ENCODE measurements at regions not wholly inside any gene's neighbourhood (a gene's known extent, or its start where the extent isn't known, plus 50 kb on each side); places are given as distances from the start of the nearest gene placed in this dataset.

DNA sequence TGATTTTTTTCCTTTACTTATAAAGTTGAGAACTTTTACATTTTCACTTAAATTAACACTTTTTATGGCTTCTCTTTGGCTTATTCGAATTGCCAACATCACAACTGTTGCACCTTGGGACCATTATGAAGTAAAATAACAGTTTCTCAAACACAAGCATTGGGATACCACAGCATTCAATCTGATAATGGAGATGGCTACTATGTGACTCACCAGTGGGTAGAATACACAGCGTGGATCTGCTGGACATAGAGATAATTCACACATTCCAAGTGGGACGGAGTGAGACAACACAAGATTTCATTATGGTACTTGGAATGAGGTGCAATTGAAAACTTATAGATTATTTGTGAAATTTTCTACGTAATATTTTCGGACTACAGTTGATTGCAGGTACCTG, 68.0 kb downstream of the ADAMTS1 start:
- ChIA-PET CTCF (no interaction called here), POLR2A (ENCODE audit: unreplicated experiment) (no interaction called here)
- Histone ChIP-seq H4K20me1 (ENCODE audit: low read length) (no peaks in the 10 kb centered on the region), H3K27me3 (ENCODE audit: low read length) (no peaks in the 10 kb centered on the region), H3K9me2 (replicated peaks; ENCODE audit: low read length) (0 out of 2 replicates have a peak, but pooled peaks cover 4% of the 10 kb centered on the region), H3K79me2 (ENCODE audit: low read length) (no peaks in the 10 kb centered on the region), H3K27ac (ENCODE audit: low read length) (no peak overlapping the region), H3K9me3 (ENCODE audit: low read length) (no peaks in the 10 kb centered on the region), H3K4me3 (ENCODE audit: low read length) (no peak overlapping the region), H3K9ac (ENCODE audit: low read length) (no peak overlapping the region), H3F3A (ENCODE audit: low read length, unreplicated experiment) (no peaks in the 10 kb centered on the region), H2AFZ (ENCODE audit: low read length) (no peak overlapping the region), H3K4me1 (ENCODE audit: insufficient read depth, low read length) (no peaks in the 10 kb centered on the region), H3K36me3 (ENCODE audit: low read depth, low read length) (no peaks in the 10 kb centered on the region), H3K4me2 (ENCODE audit: low read length) (no peak overlapping the region)
- TF ChIP-seq EZH2phosphoT487 (IDR thresholded peaks at IDR 0.05; ENCODE audit: borderline replicate concordance, low read length) = no peak
- TF ChIP-seq, protein P1, sequence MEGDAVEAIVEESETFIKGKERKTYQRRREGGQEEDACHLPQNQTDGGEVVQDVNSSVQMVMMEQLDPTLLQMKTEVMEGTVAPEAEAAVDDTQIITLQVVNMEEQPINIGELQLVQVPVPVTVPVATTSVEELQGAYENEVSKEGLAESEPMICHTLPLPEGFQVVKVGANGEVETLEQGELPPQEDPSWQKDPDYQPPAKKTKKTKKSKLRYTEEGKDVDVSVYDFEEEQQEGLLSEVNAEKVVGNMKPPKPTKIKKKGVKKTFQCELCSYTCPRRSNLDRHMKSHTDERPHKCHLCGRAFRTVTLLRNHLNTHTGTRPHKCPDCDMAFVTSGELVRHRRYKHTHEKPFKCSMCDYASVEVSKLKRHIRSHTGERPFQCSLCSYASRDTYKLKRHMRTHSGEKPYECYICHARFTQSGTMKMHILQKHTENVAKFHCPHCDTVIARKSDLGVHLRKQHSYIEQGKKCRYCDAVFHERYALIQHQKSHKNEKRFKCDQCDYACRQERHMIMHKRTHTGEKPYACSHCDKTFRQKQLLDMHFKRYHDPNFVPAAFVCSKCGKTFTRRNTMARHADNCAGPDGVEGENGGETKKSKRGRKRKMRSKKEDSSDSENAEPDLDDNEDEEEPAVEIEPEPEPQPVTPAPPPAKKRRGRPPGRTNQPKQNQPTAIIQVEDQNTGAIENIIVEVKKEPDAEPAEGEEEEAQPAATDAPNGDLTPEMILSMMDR (conservative IDR thresholded peaks at IDR 0.05; ENCODE audit: low read depth, low read length) = no peak
- no peak for TF ChIP-seq EZH2 (IDR thresholded peaks at IDR 0.05; ENCODE audit: low read length, unreplicated experiment)
- ATAC-seq (no peak), DNase-seq (no peak)
- no TSS peak for BruUV-seq (replicated peaks)
- intact Hi-C loops (cut with micrococcal nuclease) = no loop called here

DNA sequence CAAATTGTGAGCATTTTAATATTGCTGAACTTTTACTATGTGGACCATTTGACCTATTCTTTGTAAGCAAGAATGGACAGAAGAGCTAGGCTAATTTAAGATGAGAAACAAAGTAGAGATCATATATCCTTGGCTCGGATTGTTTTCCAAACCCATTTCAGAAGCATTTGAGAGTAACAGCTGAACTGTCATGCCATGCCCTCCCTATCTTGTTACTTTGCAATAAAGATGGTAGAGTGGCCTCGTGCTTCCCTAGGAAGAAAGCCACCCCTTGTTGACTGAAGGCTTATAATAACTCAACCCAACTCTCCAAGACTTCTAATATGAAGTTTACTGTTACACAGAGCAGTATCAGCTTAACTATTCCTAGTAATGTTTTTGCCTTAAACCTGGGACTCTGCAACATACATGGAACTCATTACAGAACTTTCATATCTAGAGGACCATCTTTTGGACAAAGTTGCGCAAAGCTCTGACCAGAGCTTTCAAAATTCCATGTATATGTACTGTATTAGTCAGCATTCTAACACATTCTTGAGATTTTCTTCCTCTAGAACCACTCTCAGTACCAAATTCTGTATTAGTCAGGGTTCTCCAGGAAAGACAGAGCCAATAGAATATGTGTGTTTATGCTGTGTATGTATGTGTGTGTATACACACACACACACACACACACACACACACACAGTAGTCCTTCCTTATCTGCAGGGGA, 68.7 kb downstream of the ADAMTS1 start:
- H3K9me2 ChIP-seq (replicated peaks; ENCODE audit: low read length) = 0 out of 2 replicates have a peak, but pooled peaks cover 4% of the 10 kb centered on the region
- H3K79me2 ChIP-seq (ENCODE audit: low read length) = no peaks in the 10 kb centered on the region
- CTCF ChIA-PET = no interaction called here
- H3K27ac ChIP-seq (ENCODE audit: low read length) = no peak overlapping the region
- H2AFZ ChIP-seq (ENCODE audit: low read length) = no peak overlapping the region
- no peak overlapping the region for H3K4me2 ChIP-seq (ENCODE audit: low read length)
- H4K20me1 ChIP-seq (ENCODE audit: low read length) = no peaks in the 10 kb centered on the region
- no peaks in the 10 kb centered on the region for H3K9me3 ChIP-seq (ENCODE audit: low read length)
- H3K27me3 ChIP-seq (ENCODE audit: low read length) = no peaks in the 10 kb centered on the region
- H3K4me1 ChIP-seq (ENCODE audit: insufficient read depth, low read length) = no peaks in the 10 kb centered on the region
- no peaks in the 10 kb centered on the region for H3K36me3 ChIP-seq (ENCODE audit: low read depth, low read length)
- no TSS peak for BruUV-seq (replicated peaks)
- peak; percentile 31 for DNase-seq
- H3F3A ChIP-seq (ENCODE audit: low read length, unreplicated experiment) = no peaks in the 10 kb centered on the region
- H3K4me3 ChIP-seq (ENCODE audit: low read length) = no peak overlapping the region
- POLR2A ChIA-PET (ENCODE audit: unreplicated experiment) = no interaction called here
- intact Hi-C loops (cut with micrococcal nuclease) = no loop called here
- H3K9ac ChIP-seq (ENCODE audit: low read length) = no peak overlapping the region
- no peak for ATAC-seq
- TF ChIP-seq, protein P1 (conservative IDR thresholded peaks at IDR 0.05; ENCODE audit: low read depth, low read length) = no peak
- TF ChIP-seq EZH2 (IDR thresholded peaks at IDR 0.05; ENCODE audit: low read length, unreplicated experiment) (no peak), EZH2phosphoT487 (IDR thresholded peaks at IDR 0.05; ENCODE audit: borderline replicate concordance, low read length) (no peak)

DNA sequence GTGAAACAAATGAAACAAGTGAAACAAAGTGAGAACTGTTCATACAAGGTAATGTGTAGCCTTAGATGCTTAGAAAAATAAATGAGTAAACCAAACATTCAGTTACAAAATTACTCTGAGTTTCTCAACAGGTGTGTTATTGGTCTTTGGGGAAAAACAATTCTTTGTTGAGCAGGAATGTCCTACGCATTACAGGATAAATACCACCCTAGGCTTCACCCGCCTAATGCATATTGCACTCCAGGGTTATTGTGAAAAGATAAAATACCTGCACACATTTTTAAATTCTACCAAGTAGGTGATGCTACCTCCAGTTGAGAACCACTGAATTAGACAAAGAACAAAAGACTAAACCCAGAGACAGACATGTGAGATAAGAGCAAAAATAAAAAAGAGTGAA, 72.2 kb downstream of the ADAMTS1 start:
- intact Hi-C loops (cut with micrococcal nuclease) = no loop called here
- Histone ChIP-seq H3K36me3 (ENCODE audit: low read depth, low read length) (no peaks in the 10 kb centered on the region), H3K4me1 (ENCODE audit: insufficient read depth, low read length) (no peaks in the 10 kb centered on the region), H3K4me2 (ENCODE audit: low read length) (no peak overlapping the region), H3F3A (ENCODE audit: low read length, unreplicated experiment) (no peaks in the 10 kb centered on the region), H3K9ac (ENCODE audit: low read length) (no peak overlapping the region), H4K20me1 (ENCODE audit: low read length) (no peaks in the 10 kb centered on the region), H2AFZ (ENCODE audit: low read length) (no peak overlapping the region), H3K27ac (ENCODE audit: low read length) (no peak overlapping the region), H3K27me3 (ENCODE audit: low read length) (no peaks in the 10 kb centered on the region), H3K4me3 (ENCODE audit: low read length) (no peak overlapping the region), H3K9me2 (replicated peaks; ENCODE audit: low read length) (0 out of 2 replicates have a peak, but pooled peaks cover 4% of the 10 kb centered on the region), H3K9me3 (ENCODE audit: low read length) (no peaks in the 10 kb centered on the region), H3K79me2 (ENCODE audit: low read length) (no peaks in the 10 kb centered on the region)
- DNase-seq (no peak), ATAC-seq (no peak)
- no TSS peak for BruUV-seq (replicated peaks)
- CTCF ChIA-PET = interaction anchor here (0.7 kb wide), 1 partner anchor 68 kb away, joined by 3 read pairs; no protein-coding TSS in a partner anchor
- TF ChIP-seq EZH2phosphoT487 (IDR thresholded peaks at IDR 0.05; ENCODE audit: borderline replicate concordance, low read length) (no peak), EZH2 (IDR thresholded peaks at IDR 0.05; ENCODE audit: low read length, unreplicated experiment) (no peak)
- TF ChIP-seq, protein P1 (conservative IDR thresholded peaks at IDR 0.05; ENCODE audit: low read depth, low read length) = no peak
- POLR2A ChIA-PET (ENCODE audit: unreplicated experiment) = no interaction called here

Measured in PC-3 (cell line).